AG09309 (cell line): ENCODE measurements at regions not wholly inside any gene's neighbourhood (a gene's known extent, or its start where the extent isn't known, plus 50 kb on each side); places are given as distances from the start of the nearest gene placed in this dataset.
"Not testable (repeated sequence)": the region's sequence is repeated elsewhere in the genome, so short reads cannot be mapped to it uniquely, and the experiment has no call there.

Experiments
- DNase-seq: peaks from one replicate; pipeline ENCODE4 v3.0.0-alpha.2; 2010; ENCODE audit warnings: low read depth
- H3K4me3 ChIP-seq: 2 replicates; pipeline ENCODE4 v1.5.1; 2011; ENCODE audit warnings: mild to moderate bottlenecking, low read depth, low read length, moderate library complexity; ENCODE audit not compliant: control insufficient read depth
- CTCF ChIP-seq: IDR thresholded peaks from 2 replicates; pipeline ENCODE4 v1.5.1; 2011; ENCODE audit warnings: mild to moderate bottlenecking, low read depth, low read length, inconsistent platforms; ENCODE audit not compliant: insufficient read depth, control insufficient read depth; ENCODE audit errors: missing control alignments

GRCh38 chr3:104080088-104080626 is 1286.6 kb upstream of the ALCAM start:
- no peak for DNase-seq
- H3K4me3 ChIP-seq, result no peak overlapping the region

GRCh38 chr3:104088738-104089137 is 1278.0 kb upstream of the ALCAM start:
- H3K4me3 ChIP-seq, result no peak overlapping the region
- no peak for DNase-seq
- no peak for TF ChIP-seq CTCF

More at GRCh38 chr3:104080088-104080626, 1286.6 kb upstream of the ALCAM start:
- no peak for TF ChIP-seq CTCF

- not testable (repeated sequence) for H3K4me3 ChIP-seq, DNase-seq
These were observed 1276.7 kb upstream of the ALCAM start for GRCh38 chr3:104089987-104090386.

GRCh38 chr3:104101736-104102135 is 1265.0 kb upstream of the ALCAM start:
- no peak overlapping the region for H3K4me3 ChIP-seq
- no peak for TF ChIP-seq CTCF
- no peak for DNase-seq

GRCh38 chr3:104102386-104102785 is 1264.3 kb upstream of the ALCAM start:
- H3K4me3 ChIP-seq, result no peak overlapping the region
- TF ChIP-seq CTCF, result peak; percentile 42
- DNase-seq, result peak; percentile 4

GRCh38 chr3:104106276-104106675 is 1260.4 kb upstream of the ALCAM start:
- no peak for DNase-seq
- no peak overlapping the region for H3K4me3 ChIP-seq
- no peak for TF ChIP-seq CTCF

GRCh38 chr3:104108522-104108921 is 1258.2 kb upstream of the ALCAM start:
- TF ChIP-seq CTCF, result no peak
- H3K4me3 ChIP-seq, result no peak overlapping the region
- DNase-seq, result no peak
